H9 (cell line): ENCODE measurements at regions not wholly inside any gene's neighbourhood (a gene's known extent, or its start where the extent isn't known, plus 50 kb on each side); places are given as distances from the start of the nearest gene placed in this dataset.

Source experiments
- DNase-seq: peaks from one replicate; pipeline ENCODE4 v3.0.0-alpha.2; 2017
- H2AFZ ChIP-seq: one replicate; pipeline ENCODE4 v1.6.1; 2013; ENCODE audit warnings: mild to moderate bottlenecking, low read length, control low read depth, moderate library complexity
- H2AK5ac ChIP-seq: 2 replicates; pipeline ENCODE4 v1.6.1; 2013; ENCODE audit warnings: low read length, control low read depth, mixed read lengths; ENCODE audit not compliant: insufficient read length
- H2BK120ac ChIP-seq: one replicate; pipeline ENCODE4 v1.6.1; 2013; ENCODE audit warnings: low read depth, mild to moderate bottlenecking, low read length, control low read depth, inconsistent platforms; ENCODE audit not compliant: poor library complexity, severe bottlenecking
- H2BK12ac ChIP-seq: 2 replicates; pipeline ENCODE4 v1.6.1; 2013; ENCODE audit warnings: low read length, control low read depth, mixed read lengths, low read depth; ENCODE audit not compliant: insufficient read length
- H2BK15ac ChIP-seq: 2 replicates; pipeline ENCODE4 v1.6.1; 2013; ENCODE audit warnings: low read depth, low read length, control low read depth
- H2BK20ac ChIP-seq: one replicate; pipeline ENCODE4 v1.6.1; 2013; ENCODE audit warnings: low read depth, mild to moderate bottlenecking, low read length, control low read depth, inconsistent platforms; ENCODE audit not compliant: poor library complexity, severe bottlenecking
- H2BK5ac ChIP-seq: 2 replicates; pipeline ENCODE4 v1.6.1; 2013; ENCODE audit warnings: low read length, control low read depth, mixed read lengths; ENCODE audit not compliant: insufficient read length
- H3K14ac ChIP-seq: 2 replicates; pipeline ENCODE4 v1.6.1; 2013; ENCODE audit warnings: low read length, control low read depth; ENCODE audit not compliant: insufficient read depth
- H3K18ac ChIP-seq: 2 replicates; pipeline ENCODE4 v1.6.1; 2013; ENCODE audit warnings: low read depth, mild to moderate bottlenecking, mixed read lengths, low read length, control low read depth; ENCODE audit not compliant: insufficient read length
- H3K23ac ChIP-seq: 2 replicates; pipeline ENCODE4 v1.6.1; 2013; ENCODE audit warnings: low read length, control low read depth, mixed read lengths, low read depth; ENCODE audit not compliant: insufficient read length
- H3K23me2 ChIP-seq: 2 replicates; pipeline ENCODE4 v1.6.1; 2013; ENCODE audit warnings: low read depth, mild to moderate bottlenecking, mixed read lengths, low read length, control low read depth; ENCODE audit not compliant: insufficient read length, poor library complexity, severe bottlenecking
- H3K27ac ChIP-seq: 2 replicates; pipeline ENCODE4 v1.5.1; 2013; ENCODE audit warnings: low read length, control low read depth, mixed read lengths, low read depth; ENCODE audit not compliant: insufficient read length
- H3K27me3 ChIP-seq: 2 replicates; pipeline ENCODE4 v1.6.1; 2013; ENCODE audit warnings: low read length, control low read depth, inconsistent platforms; ENCODE audit not compliant: insufficient read depth
- H3K4ac ChIP-seq: 2 replicates; pipeline ENCODE4 v1.6.1; 2013; ENCODE audit warnings: low read depth, mild to moderate bottlenecking, control low read depth, inconsistent platforms, low read length, moderate library complexity
- H3K4me1 ChIP-seq: 2 replicates; pipeline ENCODE4 v1.6.1; 2013; ENCODE audit warnings: low read length, control low read depth, inconsistent platforms; ENCODE audit not compliant: insufficient read depth
- H3K4me2 ChIP-seq: 2 replicates; pipeline ENCODE4 v1.6.1; 2013; ENCODE audit warnings: low read length, control low read depth, mixed read lengths; ENCODE audit not compliant: insufficient read length, insufficient read depth
- H3K56ac ChIP-seq: 2 replicates; pipeline ENCODE4 v1.6.1; 2013; ENCODE audit warnings: low read depth, mild to moderate bottlenecking, mixed read lengths, low read length, control low read depth; ENCODE audit not compliant: insufficient read length
- H3K79me1 ChIP-seq: 2 replicates; pipeline ENCODE4 v1.6.1; 2013; ENCODE audit warnings: low read depth, mild to moderate bottlenecking, moderate library complexity, low read length, control low read depth, inconsistent platforms; ENCODE audit not compliant: insufficient read depth, poor library complexity, severe bottlenecking
- H3K79me2 ChIP-seq: 2 replicates; pipeline ENCODE4 v1.6.1; 2013; ENCODE audit warnings: low read length, control low read depth, inconsistent platforms; ENCODE audit not compliant: insufficient read depth
- H3K9ac ChIP-seq: 2 replicates; pipeline ENCODE4 v1.6.1; 2013; ENCODE audit warnings: low read length, control low read depth, mixed read lengths; ENCODE audit not compliant: insufficient read length; ENCODE audit errors: extremely low read depth
- H3K9me3 ChIP-seq: one replicate; pipeline ENCODE4 v1.6.1; 2013; ENCODE audit warnings: low read depth, low read length, inconsistent platforms; ENCODE audit not compliant: control insufficient read depth
- H3T11ph ChIP-seq: one replicate; pipeline ENCODE4 v1.6.1; 2013; ENCODE audit warnings: mild to moderate bottlenecking, low read length, control low read depth, inconsistent platforms
- H4K20me1 ChIP-seq: one replicate; pipeline ENCODE4 v1.6.1; 2013; ENCODE audit not compliant: control insufficient read depth, insufficient read length, insufficient read depth
- H4K5ac ChIP-seq: 2 replicates; pipeline ENCODE4 v1.6.1; 2013; ENCODE audit warnings: low read depth, mild to moderate bottlenecking, mixed read lengths, low read length, control low read depth; ENCODE audit not compliant: insufficient read length
- H4K8ac ChIP-seq: replicated peaks from 2 replicates; pipeline ENCODE4 v1.6.1; 2013; ENCODE audit warnings: low read length, control low read depth, mixed read lengths, low read depth; ENCODE audit not compliant: insufficient read length
- H4K91ac ChIP-seq: 2 replicates; pipeline ENCODE4 v1.6.1; 2013; ENCODE audit warnings: low read depth, mild to moderate bottlenecking, moderate library complexity, mixed read lengths, low read length, control low read depth; ENCODE audit not compliant: insufficient read length
- H3K27ac Mint-ChIP-seq, 3 experiments: 2 replicates in 2 of 3; 3 replicates in 1 of 3; pipeline ENCODE4 v1.8.0; 2020 to 2021; ENCODE audit warnings: mixed read lengths in 3 of 3, mild to moderate bottlenecking in 1 of 3, moderate library complexity in 1 of 3
- H3K27me3 Mint-ChIP-seq: 2 replicates; pipeline ENCODE4 v1.8.0; 2021; ENCODE audit warnings: low read depth, mild to moderate bottlenecking, moderate library complexity, mixed read lengths
- H3K36me3 Mint-ChIP-seq, 3 experiments: 2 replicates in 2 of 3; 3 replicates in 1 of 3; pipeline ENCODE4 v1.8.0; 2020 to 2021; ENCODE audit warnings: low read depth in 3 of 3, mixed read lengths in 3 of 3; ENCODE audit not compliant: insufficient read depth in 1 of 3
- H3K4me1 Mint-ChIP-seq, 2 experiments: 2 replicates each; pipeline ENCODE4 v1.8.0; 2020; ENCODE audit warnings: mixed read lengths in 2 of 2
- H3K4me3 Mint-ChIP-seq, 2 experiments: 2 replicates in 1 of 2; 3 replicates in 1 of 2; pipeline ENCODE4 v1.8.0; 2020 to 2021; ENCODE audit warnings: mild to moderate bottlenecking in 2 of 2, mixed read lengths in 2 of 2, moderate library complexity in 1 of 2
- H3K9me3 Mint-ChIP-seq, 2 experiments: 2 replicates in 1 of 2; 3 replicates in 1 of 2; pipeline ENCODE4 v1.8.0; 2020; ENCODE audit warnings: mild to moderate bottlenecking in 2 of 2, mixed read lengths in 2 of 2, moderate library complexity in 1 of 2
- CTCF ChIP-seq: fragments of 200-600 bp; sonication (generic); conservative IDR thresholded peaks from 3 replicates; pipeline ENCODE4 v1.8.0; 2021; ENCODE audit warnings: antibody characterized with exemption, mild to moderate bottlenecking
- WGBS: extraction: QIAGEN DNeasy Blood & Tissue Kit; methylation state at CpG from one replicate; pipeline ENCODE4 v1.1.7; 2013; ENCODE audit warnings: missing lambda C conversion rate, low lambda C conversion rate, mixed read lengths; ENCODE audit not compliant: insufficient read length; ENCODE audit errors: extremely low coverage; 5-methylcytosine and 5-hydroxymethylcytosine counted together

- no CpG with 5 or more reads among the region's 5 CpGs for WGBS
- H4K20me1 ChIP-seq, result no peaks in the 10 kb centered on the region
- no peaks in the 10 kb centered on the region for H3K27me3 ChIP-seq
- H2AK5ac ChIP-seq, result no peak overlapping the region
- no peak overlapping the region for H4K5ac ChIP-seq
- H2BK12ac ChIP-seq, result no peak overlapping the region
- Mint-ChIP-seq H3K4me1 (peaks cover 6 to 8% of the 10 kb centered on the region in 2 experiments; a peak in 2 of 4 replicates), H3K36me3 (no peaks in the 10 kb centered on the region), H3K27me3 (peaks cover 1% of the 10 kb centered on the region), H3K4me3 (no peak overlapping the region), H3K9me3 (no peaks in the 10 kb centered on the region; a peak in 1 of 5 replicates), H3K27ac (no peak overlapping the region)
- H2BK20ac ChIP-seq, result no peak overlapping the region
- no peak overlapping the region for H4K8ac ChIP-seq
- H3K18ac ChIP-seq, result no peak overlapping the region
- H3K9me3 ChIP-seq, result no peaks in the 10 kb centered on the region
- no peak overlapping the region for H2BK15ac ChIP-seq
- no peak overlapping the region for H3K9ac ChIP-seq
- no peak overlapping the region for H3K14ac ChIP-seq
- H3K79me2 ChIP-seq, result no peaks in the 10 kb centered on the region
- DNase-seq, result no peak
- no peak overlapping the region for H3K23ac ChIP-seq
- no peak overlapping the region for H2AFZ ChIP-seq
- H3K23me2 ChIP-seq, result no peaks in the 10 kb centered on the region
- no peak for TF ChIP-seq CTCF
- H4K91ac ChIP-seq, result no peak overlapping the region
- no peak overlapping the region for H3K4ac ChIP-seq
- H3T11ph ChIP-seq, result no peak overlapping the region
- H2BK120ac ChIP-seq, result no peak overlapping the region
- no peak overlapping the region for H2BK5ac ChIP-seq
- no peaks in the 10 kb centered on the region for H3K4me1 ChIP-seq
- H3K27ac ChIP-seq, result no peak overlapping the region
- no peak overlapping the region for H3K4me2 ChIP-seq
- no peak overlapping the region for H3K56ac ChIP-seq
- no peaks in the 10 kb centered on the region for H3K79me1 ChIP-seq
Observed at GRCh38 chr15:95995375-95996168, 334.9 kb upstream of the NR2F2 start.
